GM18511 (cell line): ENCODE measurements at regions not wholly inside any gene's neighbourhood (a gene's known extent, or its start where the extent isn't known, plus 50 kb on each side); places are given as distances from the start of the nearest gene placed in this dataset.

ENCODE experiments used
- ATAC-seq: cut with Tn5 transposase; IDR thresholded peaks from one replicate; pipeline ENCODE4 v1.9.1; 2021; ENCODE audit warnings: mild to moderate bottlenecking, moderate library complexity; ENCODE audit not compliant: unreplicated experiment

DNA sequence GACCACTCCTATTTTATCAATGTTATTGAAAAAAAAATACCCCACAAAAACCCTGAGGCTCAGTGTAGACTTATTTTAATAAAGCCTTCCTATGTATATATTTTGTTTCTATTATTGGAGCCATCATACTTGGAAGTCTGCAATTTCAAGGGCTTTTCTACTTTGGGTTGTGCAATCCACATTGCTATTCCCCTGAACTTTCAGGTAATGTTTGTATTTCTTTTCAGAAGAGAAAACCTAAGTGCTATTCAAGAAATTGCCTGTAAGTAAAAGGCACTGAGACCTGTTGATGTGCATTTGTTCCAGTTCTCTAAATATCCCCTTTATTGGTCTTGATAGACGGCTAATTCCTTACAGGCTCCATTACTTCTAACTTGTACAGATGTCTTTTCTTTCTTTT, 280.7 kb upstream of the RAG2 start:
- ATAC-seq: no peak

DNA sequence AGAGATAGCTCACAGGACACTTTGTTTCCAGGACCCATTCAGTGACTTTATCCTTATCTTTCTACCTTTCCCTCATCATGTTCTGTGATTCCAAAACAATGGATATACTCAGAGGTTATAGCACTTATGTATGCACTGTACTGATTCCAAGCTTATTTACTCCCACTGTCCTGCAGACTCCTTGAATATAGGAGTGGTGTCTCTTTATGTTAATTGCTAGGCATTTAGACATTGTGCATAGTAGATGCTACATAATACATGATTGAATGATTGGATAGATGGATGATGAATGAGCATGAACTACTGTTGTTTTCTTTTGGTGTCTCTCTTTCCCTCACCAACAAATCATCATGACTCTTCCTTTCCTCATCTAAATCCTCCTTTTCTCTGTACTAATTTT, 279.1 kb upstream of the RAG2 start:
- ATAC-seq: no peak

DNA sequence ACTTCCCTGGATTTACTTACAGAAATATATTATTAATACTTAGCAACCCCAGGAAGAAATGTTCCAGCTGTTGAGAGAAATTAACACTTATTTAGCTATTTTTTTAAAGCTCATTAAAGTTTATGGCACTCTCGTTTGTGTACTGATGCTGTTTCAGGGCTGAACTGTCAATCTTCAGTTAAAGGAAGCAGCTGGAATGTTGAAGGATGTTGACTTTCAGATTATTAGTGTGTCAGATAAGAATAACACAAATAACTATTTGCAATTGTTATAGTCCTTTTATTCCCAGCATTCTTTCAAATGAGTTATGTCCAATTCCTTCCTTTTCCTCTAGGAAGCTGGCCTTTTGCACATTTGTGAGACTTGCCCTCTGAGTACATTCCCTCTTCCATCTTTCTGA, 278.2 kb upstream of the RAG2 start:
- no peak for ATAC-seq

DNA sequence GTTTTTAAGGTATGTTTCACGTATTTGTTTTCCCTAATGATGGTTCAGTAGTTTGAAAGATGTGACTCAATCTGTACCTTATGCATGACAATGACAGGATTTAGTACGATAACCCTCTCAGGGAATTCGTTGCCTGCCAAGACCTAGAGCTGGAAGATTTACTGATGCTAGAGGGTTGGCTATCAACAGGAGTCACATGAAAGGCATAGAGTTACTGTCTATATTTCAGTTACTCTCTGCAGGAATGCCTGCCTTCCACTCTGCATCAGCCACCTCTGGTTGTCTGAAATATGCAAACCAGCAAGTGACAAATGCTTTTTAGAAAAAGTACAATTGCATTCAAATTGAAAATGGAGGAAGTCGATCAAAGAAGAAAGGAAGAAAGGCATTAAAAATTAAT, 276.3 kb upstream of the RAG2 start:
- ATAC-seq: no peak

DNA sequence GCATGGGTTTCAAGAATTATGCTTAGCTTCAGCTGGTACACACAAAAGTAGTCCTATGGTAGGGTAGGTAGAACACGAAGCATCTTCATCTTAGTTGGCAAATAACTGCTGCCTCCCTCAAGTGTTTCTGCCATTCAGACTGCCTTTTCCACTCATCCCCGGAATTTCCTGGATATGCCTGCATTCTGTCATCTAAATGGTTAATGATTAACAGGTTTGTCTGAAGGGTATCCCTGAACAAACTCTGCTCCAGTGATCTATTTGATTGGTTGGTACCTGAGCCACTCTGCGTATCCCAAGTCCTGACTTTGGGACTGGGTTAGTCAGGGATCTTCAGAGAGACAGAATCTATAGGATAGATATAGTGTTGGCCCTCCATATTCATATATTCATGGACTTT, 272.3 kb upstream of the RAG2 start:
- no peak for ATAC-seq

DNA sequence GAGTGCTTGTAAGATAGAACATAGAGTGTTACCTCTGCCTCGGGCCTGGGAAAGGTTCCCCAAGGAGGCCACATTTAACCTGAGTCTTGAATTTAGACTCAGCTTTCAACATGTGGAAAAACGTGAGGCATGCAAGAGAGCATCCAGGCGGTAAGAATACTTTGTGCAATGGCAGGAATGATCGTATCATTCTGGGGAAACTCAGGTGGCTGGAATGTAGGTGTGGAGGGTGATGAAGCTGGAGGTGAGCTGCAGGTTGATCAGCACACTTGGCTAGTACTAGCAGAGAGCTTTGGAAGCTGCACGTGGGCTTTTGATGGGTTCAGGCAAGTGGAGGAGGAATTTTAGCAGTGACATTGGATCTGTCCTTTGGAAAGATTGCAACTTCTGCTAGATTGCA, 270.3 kb upstream of the RAG2 start:
- no peak for ATAC-seq

DNA sequence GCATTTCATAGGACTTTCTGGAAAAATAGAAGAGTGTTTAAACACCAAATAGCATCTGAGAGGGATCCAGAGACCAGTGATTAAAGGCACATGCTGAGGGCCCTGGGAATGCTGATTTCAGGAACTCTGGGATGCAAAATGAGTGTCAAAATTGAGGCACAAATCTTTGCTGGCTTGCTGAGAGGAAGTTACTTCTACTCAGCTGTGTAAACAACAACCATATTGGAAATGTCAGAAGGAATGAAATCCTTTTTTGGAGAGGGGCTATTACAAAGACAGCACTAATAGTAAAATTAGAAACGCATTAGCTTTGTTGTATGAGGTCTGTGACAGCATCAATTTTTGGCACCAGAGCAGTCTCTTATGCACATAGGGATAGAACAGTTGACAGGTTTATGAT, 267.8 kb upstream of the RAG2 start:
- no peak for ATAC-seq

DNA sequence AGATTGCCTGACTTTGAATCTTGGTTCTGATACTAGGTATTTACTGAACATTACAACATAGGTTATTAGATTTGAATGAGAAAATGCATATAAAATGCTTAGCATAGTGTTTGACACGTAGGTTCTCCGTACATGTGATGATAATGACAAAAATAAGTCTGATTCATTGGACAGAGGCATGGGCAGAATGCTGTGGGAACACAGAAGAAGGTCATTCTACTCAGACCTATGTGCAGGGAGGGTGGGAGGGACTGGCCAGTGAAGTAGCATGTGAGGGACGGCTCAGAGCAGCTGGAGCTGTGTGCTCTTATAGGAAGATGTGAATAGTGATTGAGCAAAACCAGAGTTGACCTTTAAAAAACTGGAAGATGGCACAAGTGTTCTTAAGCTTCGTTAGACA, 256.8 kb upstream of the RAG2 start:
- ATAC-seq: no peak

DNA sequence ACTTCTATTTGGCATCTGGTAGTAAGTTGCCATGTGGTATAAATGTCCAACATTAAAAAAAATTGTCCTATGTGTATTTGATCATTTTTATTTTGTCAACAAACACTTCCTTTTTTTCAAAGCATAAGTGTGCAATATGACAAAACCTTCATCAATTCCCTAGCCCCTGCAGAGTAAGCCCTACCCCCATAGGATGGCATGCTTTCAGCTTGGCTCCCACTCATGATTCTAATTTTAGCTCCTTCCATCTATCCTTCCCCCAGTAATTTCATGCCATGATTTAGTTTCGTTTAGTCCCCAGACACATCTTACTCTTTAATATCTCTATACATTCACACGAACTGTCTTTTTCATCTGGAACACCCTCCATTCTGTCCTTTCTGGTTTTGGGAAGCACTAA, 250.6 kb upstream of the RAG2 start:
- no peak for ATAC-seq

DNA sequence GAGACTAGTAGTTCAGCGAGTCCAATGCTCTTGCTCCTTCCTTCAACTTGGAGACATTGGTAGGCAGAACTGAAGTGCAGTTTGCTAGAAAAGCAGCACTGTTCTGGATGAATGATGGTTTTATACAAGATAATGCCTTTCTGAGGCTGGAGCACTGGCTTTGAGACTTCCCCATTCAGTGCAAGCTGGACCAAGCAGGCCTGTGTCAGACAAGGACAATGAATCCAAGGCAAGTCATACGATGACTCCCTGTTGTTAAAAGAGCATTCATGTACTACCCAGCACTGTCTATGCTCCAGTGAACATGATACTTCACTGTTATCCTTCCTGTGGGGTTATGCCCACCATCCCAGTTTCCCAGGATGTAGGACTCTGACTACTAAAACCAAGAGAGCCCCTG, 242.3 kb upstream of the RAG2 start:
- no peak for ATAC-seq

DNA sequence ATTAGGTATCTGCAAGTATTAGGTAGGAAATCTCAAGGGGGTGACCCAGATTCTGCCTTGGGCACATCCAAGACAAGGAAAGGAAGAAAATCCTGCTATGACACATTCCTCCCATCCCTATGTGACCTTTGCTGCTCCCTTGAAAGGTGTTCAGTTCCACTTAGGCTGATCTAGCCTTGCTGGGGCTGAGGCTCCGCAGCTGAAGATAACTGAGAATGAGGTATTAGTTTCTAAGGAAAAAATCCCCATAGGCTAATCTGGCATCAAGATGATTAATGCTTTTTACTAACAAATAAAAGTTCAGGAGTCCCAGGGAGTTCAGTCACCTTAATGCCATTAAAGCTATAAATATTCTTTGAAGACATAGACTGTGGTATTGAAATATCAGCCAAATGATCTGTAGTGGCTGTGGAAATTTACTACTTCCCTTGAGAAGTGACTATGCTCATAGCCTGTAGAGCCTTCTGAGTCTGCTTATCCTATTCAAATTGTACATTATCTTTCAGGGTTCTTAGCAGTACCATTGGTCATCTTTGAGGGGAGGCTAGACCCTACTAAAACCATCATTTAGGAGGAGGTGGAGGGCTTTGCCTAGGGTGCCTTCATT, 239.9 kb upstream of the RAG2 start:
- no peak for ATAC-seq

DNA sequence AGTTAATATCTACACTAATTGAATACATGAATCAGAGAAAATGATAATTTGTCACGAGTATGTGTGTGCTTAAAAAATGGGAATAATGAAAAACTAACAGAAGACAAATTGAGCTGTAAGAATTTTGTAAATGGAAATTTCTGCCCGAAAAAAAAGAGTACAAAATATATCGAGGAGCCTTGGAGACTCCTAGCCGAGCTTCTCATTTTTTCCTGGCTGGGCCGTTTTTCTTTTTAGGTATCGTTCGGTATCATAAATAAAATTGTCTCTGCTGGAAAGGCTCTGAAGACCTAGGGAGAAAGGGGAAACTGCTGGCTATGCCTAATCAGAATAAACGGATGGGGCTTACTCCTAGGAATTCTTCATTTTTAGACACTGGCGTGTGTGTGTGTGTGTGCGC, 227.2 kb upstream of the RAG2 start:
- no peak for ATAC-seq

DNA sequence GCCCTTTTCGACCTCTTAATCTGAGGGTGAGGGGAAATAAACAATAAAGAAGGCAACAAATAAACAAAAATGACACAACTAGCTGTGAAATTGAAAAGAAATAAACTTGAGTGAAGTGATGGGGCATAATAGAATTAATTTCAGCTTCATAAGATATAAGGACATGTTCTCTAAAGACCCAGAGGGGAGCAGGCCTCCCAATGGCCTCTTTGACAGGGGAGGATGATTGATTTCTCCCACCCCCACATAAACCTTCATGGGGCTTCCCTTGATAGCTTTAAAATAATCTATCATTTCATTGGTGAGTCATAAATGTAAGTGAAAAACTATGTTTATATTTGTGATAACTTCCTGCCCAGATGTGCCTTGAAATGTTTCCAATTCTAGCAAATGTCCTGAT, 226.3 kb upstream of the RAG2 start:
- no peak for ATAC-seq

DNA sequence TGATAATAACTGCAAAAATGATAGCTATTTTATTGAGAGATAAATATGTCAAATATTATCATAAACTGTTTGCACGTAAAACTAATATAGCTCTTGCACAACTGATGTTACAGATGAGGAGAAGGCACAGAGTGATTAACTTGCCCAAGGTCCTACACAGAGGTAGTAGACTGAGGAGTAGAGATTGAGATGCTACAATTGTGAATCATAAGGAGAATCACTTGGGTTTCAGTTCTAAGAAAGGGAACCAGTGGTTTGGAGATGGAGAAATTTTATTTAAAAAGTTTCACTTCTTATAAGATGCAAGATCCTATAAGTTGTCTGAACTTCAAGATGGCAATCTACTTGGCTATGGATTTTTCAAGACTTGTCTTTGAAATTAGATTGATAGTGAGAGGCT, 224.8 kb upstream of the RAG2 start:
- ATAC-seq: no peak

DNA sequence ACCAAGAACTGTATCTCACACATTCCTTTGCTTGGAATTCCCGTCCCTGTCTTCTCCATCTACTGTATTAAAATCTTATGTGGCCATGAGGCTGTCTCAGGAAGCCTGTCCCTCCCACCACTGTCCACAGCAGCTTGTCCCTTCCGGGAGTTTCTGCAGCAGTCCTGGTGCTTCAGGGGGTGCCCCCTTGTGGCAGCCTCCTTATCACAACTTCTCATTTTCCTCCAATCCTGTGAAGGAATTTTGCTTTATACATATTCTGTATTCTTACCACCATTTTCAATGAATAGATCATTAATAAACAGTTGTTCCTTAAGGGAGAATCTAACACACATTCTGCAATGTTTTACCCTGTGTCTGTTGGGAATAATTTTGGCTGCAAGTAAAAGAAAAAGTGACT, 220.4 kb upstream of the RAG2 start:
- ATAC-seq: no peak

DNA sequence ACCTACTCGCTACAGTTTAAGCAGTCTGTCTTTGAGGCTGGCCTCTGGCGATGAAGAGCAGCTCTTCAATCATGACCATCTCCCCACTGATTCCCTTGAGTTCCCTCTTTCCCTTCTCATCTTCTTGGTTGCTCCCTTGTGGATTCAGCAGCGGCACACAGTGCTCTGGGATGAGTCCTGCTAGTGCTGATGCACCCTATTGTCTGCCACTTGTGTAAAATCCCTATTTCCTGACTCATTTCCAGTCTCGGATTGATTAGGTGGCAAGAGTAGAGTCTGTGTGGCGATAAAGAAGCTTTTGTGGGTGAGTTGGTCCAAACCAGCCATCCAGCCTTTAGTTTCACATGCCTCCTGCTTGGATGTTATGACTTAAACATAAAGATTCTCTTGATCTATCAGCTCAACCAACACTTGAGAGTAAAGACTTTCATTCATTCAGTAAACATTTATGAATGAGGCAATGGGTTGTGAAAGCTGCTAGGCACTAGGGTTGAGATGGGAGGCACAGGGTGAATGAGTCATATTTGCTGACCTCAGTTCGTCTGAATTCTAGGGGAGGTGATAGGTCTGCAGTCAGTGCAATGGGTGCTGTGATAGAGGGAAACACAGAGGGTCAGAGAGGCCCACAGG, 219.4 kb upstream of the RAG2 start:
- no peak for ATAC-seq

DNA sequence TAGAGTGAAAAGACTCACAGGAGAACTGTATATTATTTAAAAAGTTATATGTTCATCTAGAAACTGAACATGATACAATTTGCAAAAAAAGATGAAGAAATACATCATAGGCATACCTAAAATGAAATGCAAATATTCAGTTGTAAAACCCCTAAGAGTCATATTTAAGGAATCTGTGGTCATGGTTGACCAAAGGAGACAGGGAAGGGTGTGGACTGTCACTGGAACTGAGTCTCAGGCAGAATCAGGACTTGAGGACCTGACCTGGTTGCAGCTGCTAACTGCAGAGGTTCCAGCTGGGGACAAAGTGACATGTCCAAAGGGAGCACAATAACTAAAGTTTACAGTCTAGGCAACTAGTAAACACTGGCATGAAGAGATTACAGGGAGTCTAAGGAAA, 211.3 kb upstream of the RAG2 start:
- no peak for ATAC-seq

DNA sequence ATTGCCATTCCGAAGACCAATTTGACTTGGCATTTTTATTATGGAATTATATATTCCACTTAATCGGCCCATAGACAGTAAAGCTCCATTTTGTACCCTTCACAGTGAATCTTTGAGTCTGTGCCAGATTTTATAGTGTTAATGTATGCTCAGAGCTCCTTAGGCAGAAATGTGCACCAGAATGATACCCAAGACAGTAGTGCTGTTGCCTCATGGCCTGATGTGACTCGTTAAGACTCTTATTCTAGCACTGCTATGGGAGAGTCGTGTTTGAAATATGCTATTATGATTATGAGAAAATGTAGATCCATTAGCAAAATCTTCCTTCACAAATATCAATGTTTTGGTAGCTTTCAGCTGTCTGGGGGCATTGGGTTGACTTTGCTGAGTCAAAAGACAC, 209.8 kb upstream of the RAG2 start:
- no peak for ATAC-seq

DNA sequence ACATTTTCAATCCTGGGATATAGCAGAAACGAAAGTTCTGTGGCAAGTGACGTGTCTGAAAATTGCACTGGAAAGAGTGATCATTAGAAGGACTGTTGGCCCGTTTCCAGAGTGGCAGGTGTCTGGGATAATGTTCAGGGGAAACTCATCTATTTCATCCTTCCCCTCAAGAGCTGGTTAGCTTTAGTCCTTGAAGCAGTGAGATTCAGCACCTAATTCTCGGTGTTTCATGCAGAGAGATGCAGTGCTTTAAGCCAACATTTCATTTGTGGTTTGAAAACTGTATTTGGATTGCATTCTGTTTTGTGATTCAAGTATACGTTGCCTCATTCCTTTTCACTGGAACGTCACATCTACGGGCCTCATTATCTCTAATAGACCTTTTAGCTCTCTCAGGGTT, 205.0 kb upstream of the RAG2 start:
- no peak for ATAC-seq

DNA sequence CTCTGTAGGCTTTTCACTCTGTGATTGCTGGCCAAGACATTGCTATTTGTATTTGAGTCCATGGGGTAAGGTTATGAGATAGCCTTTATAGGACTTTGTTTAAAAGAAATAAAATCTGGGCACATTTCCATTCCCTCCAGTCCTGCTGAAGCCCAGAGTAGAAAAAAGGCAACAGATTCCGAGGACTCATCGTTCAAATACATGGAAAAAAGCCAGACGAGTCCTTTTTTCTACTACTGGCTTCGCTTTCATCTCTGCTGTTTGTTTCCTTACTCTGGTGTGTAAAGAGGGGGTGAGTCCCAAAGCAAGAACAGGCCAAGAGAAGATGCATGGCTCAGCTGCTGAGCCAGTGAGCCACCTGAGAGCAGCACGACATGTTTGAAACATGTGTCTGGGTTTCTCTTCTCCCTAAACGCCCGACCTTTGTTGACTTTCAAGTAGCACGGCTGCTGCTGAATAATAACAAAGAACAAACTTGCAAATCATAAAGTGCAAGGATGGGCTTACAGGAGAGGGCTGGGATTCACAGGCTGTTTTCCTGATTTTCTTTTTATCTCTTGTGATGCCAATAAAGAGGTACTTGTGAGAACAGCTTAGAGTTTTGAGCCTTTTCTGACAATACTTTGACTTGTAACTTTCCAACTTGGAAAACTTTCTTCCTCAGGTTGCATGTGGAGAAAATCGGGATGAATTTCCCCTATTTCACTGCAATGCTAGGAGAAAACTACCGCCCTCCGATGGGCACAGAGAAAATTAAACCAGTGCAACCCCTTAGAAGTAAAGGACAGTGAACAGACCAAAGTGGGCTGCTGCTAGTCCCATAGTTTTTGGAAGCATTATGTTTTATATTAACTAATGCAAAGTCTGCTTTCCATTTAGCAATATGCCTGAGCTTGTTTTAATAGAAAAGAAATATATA, 195.2 kb upstream of the RAG2 start:
- ATAC-seq: no peak

DNA sequence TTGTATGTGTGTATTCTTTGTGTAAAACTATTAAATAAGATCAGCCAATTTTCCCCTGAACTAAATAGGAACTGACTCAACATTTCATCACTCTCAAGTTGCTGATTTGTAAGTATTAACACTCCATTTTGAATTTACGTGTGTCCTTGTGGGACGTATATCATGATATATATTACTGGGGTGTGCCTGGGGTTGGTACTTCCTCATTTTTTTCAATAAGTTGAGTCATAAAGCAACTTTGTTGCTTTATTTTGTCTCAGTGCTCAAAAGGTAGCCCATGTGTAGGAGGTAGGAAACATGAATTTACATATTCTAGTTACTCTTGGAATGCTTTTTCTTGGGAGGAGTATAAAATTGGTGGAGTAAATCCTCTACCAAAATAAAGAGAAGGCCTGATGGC, 193.9 kb upstream of the RAG2 start:
- no peak for ATAC-seq

DNA sequence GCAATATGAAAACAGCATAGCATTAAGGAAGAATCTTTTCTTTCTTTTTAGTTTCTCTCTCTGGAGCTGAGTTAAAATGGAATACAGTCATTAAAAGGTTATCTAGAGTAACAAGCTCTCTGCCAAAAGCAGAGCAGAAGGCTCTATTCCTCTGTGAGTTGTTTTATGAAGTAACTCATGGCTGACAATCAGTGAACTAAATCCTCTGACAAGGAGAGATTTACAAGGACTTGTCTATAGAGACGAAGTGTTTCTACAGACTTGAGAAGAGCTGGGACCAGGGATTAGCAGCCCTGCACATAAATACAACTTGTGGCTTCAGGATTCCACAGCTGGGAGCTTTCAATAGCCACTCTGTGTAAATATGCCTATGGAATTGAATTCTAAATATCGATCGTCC, 192.5 kb upstream of the RAG2 start:
- no peak for ATAC-seq
